ENCODE measurements at regions not wholly inside any gene's neighbourhood (a gene's known extent, or its start where the extent isn't known, plus 50 kb on each side); places are given as distances from the start of the nearest gene placed in this dataset.

DNA sequence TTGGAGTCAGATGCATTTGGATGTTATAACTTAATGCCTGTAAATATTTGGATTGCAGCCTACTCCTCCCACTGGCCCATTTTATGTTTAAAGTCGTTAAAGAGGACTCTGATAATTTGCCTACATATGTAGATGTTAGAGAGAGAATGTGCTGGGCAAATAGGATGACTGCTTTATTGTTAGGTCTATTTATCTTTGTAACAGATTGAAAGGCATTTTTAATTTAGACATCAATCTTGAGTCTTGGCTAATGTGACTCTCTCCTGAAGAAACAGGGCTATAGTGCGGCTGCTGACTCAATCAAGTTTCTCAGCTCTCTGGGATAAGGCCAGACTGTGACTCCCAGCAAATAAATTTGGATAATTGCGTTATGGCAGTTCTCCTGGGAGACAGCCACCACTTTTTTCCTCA is 1101.4 kb downstream of the CBLN2 start:
- Histone ChIP-seq H3K27me3 (ENCODE audit: control insufficient read depth in 1 of 2, insufficient read depth in 2 of 2, low read length in 2 of 2) (no peaks in the 10 kb centered on the region), H3K27ac (ENCODE audit: extremely low read length, insufficient read depth, low read length) (no peak overlapping the region), H3K4me2 (ENCODE audit: low read depth, low read length) (no peak overlapping the region), H3K9ac (ENCODE audit: insufficient read depth, low read depth, low read length) (no peak overlapping the region), H2AFZ (ENCODE audit: low read length) (no peak overlapping the region), H3K4me3 (replicated peaks in 1 of 3; ENCODE audit: insufficient read depth in 1 of 3, low read depth in 2 of 3, low read length in 3 of 3) (no peak overlapping the region), H3K9me3 (ENCODE audit: low read length) (no peaks in the 10 kb centered on the region), H3K4me1 (ENCODE audit: insufficient read depth, low read length) (no peaks in the 10 kb centered on the region), H3K36me3 (replicated peaks in 1 of 2; ENCODE audit: control insufficient read depth in 1 of 2, insufficient read depth in 2 of 2, low read length in 2 of 2) (no peaks in the 10 kb centered on the region), H3K79me2 (ENCODE audit: insufficient read depth, low read length) (no peaks in the 10 kb centered on the region), H4K20me1 (ENCODE audit: insufficient read depth, low read length) (no peaks in the 10 kb centered on the region)
- in situ Hi-C loops (cut with HindIII; ENCODE audit: extremely low pct_ligation_motif_present, low pct_unique_long_range_greater_than_20kb), result no loop called here
- no TSS peak for BruUV-seq (replicated peaks)
- ChIA-PET POLR2A (no interaction called here), CTCF (ENCODE audit: low intra/inter-chr PET ratio, low total read pairs) (no interaction called here)
- intact Hi-C loops (cut with micrococcal nuclease; ENCODE audit: unreplicated experiment), result no loop called here
- TF ChIP-seq PCBP1 (IDR thresholded peaks at IDR 0.05; ENCODE audit: borderline replicate concordance, low read depth, low read length) (no peak), ZSCAN21 (CRISPR knock-in tag; IDR thresholded peaks at IDR 0.05; ENCODE audit: borderline replicate concordance) (no peak), ZNF660 (CRISPR knock-in tag; IDR thresholded peaks at IDR 0.05; ENCODE audit: borderline replicate concordance, low read depth) (no peak), JUND (CRISPR knock-in tag; IDR thresholded peaks at IDR 0.05) (no peak), ZNF460 (CRISPR knock-in tag; IDR thresholded peaks at IDR 0.05; ENCODE audit: borderline replicate concordance) (no peak), ZNF614 (CRISPR knock-in tag; IDR thresholded peaks at IDR 0.05; ENCODE audit: borderline replicate concordance) (no peak), TEAD3 (CRISPR knock-in tag; optimal IDR thresholded peaks at IDR 0.05; ENCODE audit: borderline replicate concordance) (no peak), ZNF138 (CRISPR knock-in tag; IDR thresholded peaks at IDR 0.05; ENCODE audit: low read depth) (no peak), GTF2F1 (IDR thresholded peaks at IDR 0.05; ENCODE audit: low read length) (no peak)
- TF ChIP-seq, protein P1, sequence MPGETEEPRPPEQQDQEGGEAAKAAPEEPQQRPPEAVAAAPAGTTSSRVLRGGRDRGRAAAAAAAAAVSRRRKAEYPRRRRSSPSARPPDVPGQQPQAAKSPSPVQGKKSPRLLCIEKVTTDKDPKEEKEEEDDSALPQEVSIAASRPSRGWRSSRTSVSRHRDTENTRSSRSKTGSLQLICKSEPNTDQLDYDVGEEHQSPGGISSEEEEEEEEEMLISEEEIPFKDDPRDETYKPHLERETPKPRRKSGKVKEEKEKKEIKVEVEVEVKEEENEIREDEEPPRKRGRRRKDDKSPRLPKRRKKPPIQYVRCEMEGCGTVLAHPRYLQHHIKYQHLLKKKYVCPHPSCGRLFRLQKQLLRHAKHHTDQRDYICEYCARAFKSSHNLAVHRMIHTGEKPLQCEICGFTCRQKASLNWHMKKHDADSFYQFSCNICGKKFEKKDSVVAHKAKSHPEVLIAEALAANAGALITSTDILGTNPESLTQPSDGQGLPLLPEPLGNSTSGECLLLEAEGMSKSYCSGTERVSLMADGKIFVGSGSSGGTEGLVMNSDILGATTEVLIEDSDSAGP (CRISPR knock-in tag; IDR thresholded peaks at IDR 0.05; ENCODE audit: borderline replicate concordance), result no peak
- TF ChIP-seq, protein P2, sequence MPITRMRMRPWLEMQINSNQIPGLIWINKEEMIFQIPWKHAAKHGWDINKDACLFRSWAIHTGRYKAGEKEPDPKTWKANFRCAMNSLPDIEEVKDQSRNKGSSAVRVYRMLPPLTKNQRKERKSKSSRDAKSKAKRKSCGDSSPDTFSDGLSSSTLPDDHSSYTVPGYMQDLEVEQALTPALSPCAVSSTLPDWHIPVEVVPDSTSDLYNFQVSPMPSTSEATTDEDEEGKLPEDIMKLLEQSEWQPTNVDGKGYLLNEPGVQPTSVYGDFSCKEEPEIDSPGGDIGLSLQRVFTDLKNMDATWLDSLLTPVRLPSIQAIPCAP (CRISPR knock-in tag; IDR thresholded peaks at IDR 0.05; ENCODE audit: low read depth), result no peak
- TF ChIP-seq, protein P3, sequence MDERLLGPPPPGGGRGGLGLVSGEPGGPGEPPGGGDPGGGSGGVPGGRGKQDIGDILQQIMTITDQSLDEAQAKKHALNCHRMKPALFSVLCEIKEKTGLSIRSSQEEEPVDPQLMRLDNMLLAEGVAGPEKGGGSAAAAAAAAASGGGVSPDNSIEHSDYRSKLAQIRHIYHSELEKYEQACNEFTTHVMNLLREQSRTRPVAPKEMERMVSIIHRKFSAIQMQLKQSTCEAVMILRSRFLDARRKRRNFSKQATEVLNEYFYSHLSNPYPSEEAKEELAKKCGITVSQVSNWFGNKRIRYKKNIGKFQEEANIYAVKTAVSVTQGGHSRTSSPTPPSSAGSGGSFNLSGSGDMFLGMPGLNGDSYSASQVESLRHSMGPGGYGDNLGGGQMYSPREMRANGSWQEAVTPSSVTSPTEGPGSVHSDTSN (CRISPR knock-in tag; IDR thresholded peaks at IDR 0.05), result no peak
- WGBS (ENCODE audit: low lambda C conversion rate), result 8% methylated on average over 3 of the region's 3 CpGs
- DNase-seq (ENCODE audit: low spot score) (no peak), ATAC-seq (no peak), FAIRE-seq (no peak)

Data from HepG2 (cell line).